Gastrocnemius medialis (tissue), 4 donors: ENCODE measurements at regions not wholly inside any gene's neighbourhood (a gene's known extent, or its start where the extent isn't known, plus 50 kb on each side); places are given as distances from the start of the nearest gene placed in this dataset.

Experiments used
- ATAC-seq, 2 donors: fragments of 150-250 bp; one replicate each; pipeline ENCODE4 v1.9.1; 2016
- DNase-seq, 2 donors: peaks; one replicate each; pipeline ENCODE4 v3.0.0-alpha.2; 2019
- H3K27ac ChIP-seq, 4 donors: fragments of 200-600 bp; sonication (generic); 1 replicate in 1 of 4; 2 replicates in 3 of 4; pipeline ENCODE4 v1.5.1; 2016 to 2018; ENCODE audit warnings: mild to moderate bottlenecking in 2 of 4, moderate library complexity in 1 of 4
- H3K27me3 ChIP-seq, 3 donors: fragments of 200-600 bp; sonication (generic) in 2 of 3; 1 replicate in 1 of 3; 2 replicates in 2 of 3; pipeline versions ENCODE4 v1.5.1 to v1.6.0; 2016 to 2019; ENCODE audit warnings: mild to moderate bottlenecking in 1 of 3, moderate library complexity in 1 of 3
- H3K36me3 ChIP-seq, 2 donors: fragments of 200-600 bp; sonication (generic) in 1 of 2; one replicate each; pipeline ENCODE4 v1.5.1; 2017 to 2018
- H3K4me1 ChIP-seq, 2 donors: fragments of 200-600 bp; sonication (generic) in 1 of 2; one replicate each; pipeline ENCODE4 v1.5.1; 2016 to 2017; ENCODE audit warnings: mild to moderate bottlenecking in 2 of 2
- H3K4me3 ChIP-seq, 4 donors: fragments of 200-600 bp; sonication (generic) in 3 of 4; 1 replicate in 1 of 4; 2 replicates in 3 of 4; pipeline ENCODE4 v1.5.1; 2016 to 2019; ENCODE audit warnings: mild to moderate bottlenecking in 2 of 4
- H3K9me3 ChIP-seq, 3 donors: fragments of 200-600 bp; sonication (generic) in 2 of 3; 1 replicate in 1 of 3; 2 replicates in 2 of 3; pipeline ENCODE4 v1.5.1; 2016 to 2019
- CTCF ChIP-seq, 5 experiments: fragments of 450-650 bp in 3 of 5; fragments of 200-600 bp in 2 of 5; sonication (generic) in 2 of 5; IDR thresholded peaks in 4 of 5; conservative IDR thresholded peaks in 1 of 5; 1 replicate in 4 of 5; 2 replicates in 1 of 5; pipeline ENCODE4 v1.5.1; 2016 to 2019; ENCODE audit warnings: antibody characterized with exemption in 5 of 5, mild to moderate bottlenecking in 3 of 5, moderate library complexity in 3 of 5
- POLR2A ChIP-seq, 2 donors: fragments of 450-650 bp; IDR thresholded peaks; one replicate each; pipeline ENCODE4 v1.6.1; 2017; ENCODE audit warnings: antibody characterized with exemption in 2 of 2, mild to moderate bottlenecking in 2 of 2, moderate library complexity in 2 of 2
- in situ Hi-C, 4 donors: fragments of 200-750 bp; cut with MboI; loops; one replicate each; pipeline versions ENCODE4 v1.15.0 to v1.8.0; 2017; ENCODE audit warnings: low sequenced_read_pairs in 4 of 4
- intact Hi-C: fragments of 100-400 bp; cut with DNase I; formaldehyde crosslinking; loops from one replicate; pipeline ENCODE4 v1.15.1; 2023; ENCODE audit warnings: low total_unique reads

DNA sequence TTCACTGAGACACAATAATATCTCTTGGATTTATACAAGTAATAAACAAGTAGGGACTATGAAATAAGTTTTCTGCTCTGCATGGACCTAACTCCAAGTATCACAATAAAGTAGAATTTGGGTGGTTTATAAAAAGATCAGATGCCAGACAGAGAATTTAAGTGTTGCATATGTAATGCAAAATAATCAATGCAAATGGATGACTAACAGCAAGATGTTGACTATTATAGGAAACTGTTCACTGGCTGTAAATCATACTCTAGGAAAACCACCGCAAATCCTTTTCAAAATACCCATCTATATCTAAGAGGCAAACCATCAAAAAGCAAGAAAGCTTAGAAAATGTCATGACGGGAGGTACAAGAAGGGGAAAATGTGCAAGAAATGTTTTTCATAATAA lies 539.8 kb upstream of the FAM174A start:
- Histone ChIP-seq H3K4me1 (no peaks in the 10 kb centered on the region), H3K27ac (no peak overlapping the region), H3K27me3 (no peaks in the 10 kb centered on the region), H3K9me3 (no peaks in the 10 kb centered on the region), H3K4me3 (no peak overlapping the region), H3K36me3 (no peaks in the 10 kb centered on the region)
- TF ChIP-seq POLR2A (IDR thresholded peaks at IDR 0.05) (no peak), CTCF (IDR thresholded peaks at IDR 0.05 in 4 of 5, conservative IDR thresholded peaks at IDR 0.05 in 1 of 5) (no peak)
- DNase-seq: no peak
- in situ Hi-C loops (no loop called here), intact Hi-C loops (no loop called here)
- ATAC-seq: no peak

DNA sequence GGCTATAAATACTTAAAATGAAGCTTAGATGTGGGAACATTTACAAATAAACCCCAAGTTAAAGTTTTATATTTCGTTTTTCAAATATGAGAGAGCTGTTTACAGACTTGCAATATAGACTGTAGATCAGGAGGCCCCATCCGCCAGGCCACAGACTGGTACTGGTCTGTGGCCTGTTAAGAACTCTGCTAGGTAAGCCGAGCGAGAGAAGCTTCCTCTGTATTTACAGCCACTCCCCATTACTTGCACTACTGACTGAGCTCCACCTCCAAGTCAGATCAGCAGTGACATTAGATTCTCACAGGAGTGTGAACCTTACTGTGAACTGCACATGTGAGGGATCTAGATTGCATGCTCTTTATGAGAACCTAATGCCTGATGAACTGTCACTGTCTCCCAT lies 561.4 kb upstream of the FAM174A start:
- in situ Hi-C loops: no loop called here
- ATAC-seq: no peak

DNA sequence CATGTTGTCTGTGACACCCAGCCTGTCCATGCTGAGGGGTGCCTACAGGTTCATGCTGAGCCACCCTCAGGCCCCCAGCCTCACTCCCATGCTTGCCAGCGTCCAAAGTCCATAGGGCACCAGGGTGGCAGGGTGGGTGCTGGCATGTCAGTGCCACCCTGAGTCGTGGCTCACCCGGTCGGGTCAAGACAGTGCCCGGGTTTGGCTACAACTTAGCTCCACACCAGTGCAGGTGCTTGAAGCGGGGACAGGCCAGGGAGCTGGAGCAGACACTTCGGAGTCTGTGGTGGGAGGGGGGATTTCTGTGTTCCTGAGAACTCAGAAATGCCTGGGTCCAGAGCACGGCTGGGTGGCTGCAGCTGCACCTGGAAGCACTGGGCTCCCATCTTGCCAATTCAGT lies 579.2 kb upstream of the FAM174A start:
- no peak for TF ChIP-seq CTCF (IDR thresholded peaks at IDR 0.05 in 4 of 5, conservative IDR thresholded peaks at IDR 0.05 in 1 of 5)
- TF ChIP-seq POLR2A (IDR thresholded peaks at IDR 0.05): no peak
- Histone ChIP-seq H3K4me3 (no peak overlapping the region), H3K9me3 (no peaks in the 10 kb centered on the region), H3K27ac (no peak overlapping the region), H3K36me3 (no peaks in the 10 kb centered on the region), H3K27me3 (no peaks in the 10 kb centered on the region), H3K4me1 (no peaks in the 10 kb centered on the region)
- DNase-seq: no peak
- in situ Hi-C loops: no loop called here
- no peak for ATAC-seq
- intact Hi-C loops: no loop called here

More for the DNA sequence above, 561.4 kb upstream of the FAM174A start:
- Histone ChIP-seq H3K4me3 (no peak overlapping the region), H3K27me3 (no peaks in the 10 kb centered on the region), H3K4me1 (no peaks in the 10 kb centered on the region), H3K36me3 (no peaks in the 10 kb centered on the region), H3K9me3 (no peaks in the 10 kb centered on the region), H3K27ac (no peak overlapping the region)
- intact Hi-C loops: no loop called here
- TF ChIP-seq POLR2A (IDR thresholded peaks at IDR 0.05) (no peak), CTCF (IDR thresholded peaks at IDR 0.05 in 4 of 5, conservative IDR thresholded peaks at IDR 0.05 in 1 of 5) (no peak)
- no peak for DNase-seq

- Histone ChIP-seq H3K4me3 (no peak overlapping the region), H3K4me1 (no peaks in the 10 kb centered on the region), H3K27me3 (no peaks in the 10 kb centered on the region), H3K36me3 (no peaks in the 10 kb centered on the region), H3K27ac (no peak overlapping the region), H3K9me3 (no peaks in the 10 kb centered on the region)
- intact Hi-C loops: no loop called here
- in situ Hi-C loops: no loop called here
- TF ChIP-seq POLR2A (IDR thresholded peaks at IDR 0.05): no peak
- TF ChIP-seq CTCF (IDR thresholded peaks at IDR 0.05 in 4 of 5, conservative IDR thresholded peaks at IDR 0.05 in 1 of 5): no peak
- no peak for ATAC-seq
- DNase-seq: no peak
Measured at GRCh38 chr5:99955006-99955405, 580.2 kb upstream of the FAM174A start.

GRCh38 chr5:99949969-99950524 lies 585.1 kb upstream of the FAM174A start:
- no peaks in the 10 kb centered on the region for H3K9me3 ChIP-seq
- in situ Hi-C loops: no loop called here
- ATAC-seq: no peak

More at GRCh38 chr5:99949969-99950524, 585.1 kb upstream of the FAM174A start:
- DNase-seq: no peak
- no peak for TF ChIP-seq CTCF (IDR thresholded peaks at IDR 0.05 in 4 of 5, conservative IDR thresholded peaks at IDR 0.05 in 1 of 5)
- no peak for TF ChIP-seq POLR2A (IDR thresholded peaks at IDR 0.05)
- Histone ChIP-seq H3K27ac (no peak overlapping the region), H3K36me3 (no peaks in the 10 kb centered on the region), H3K4me1 (no peaks in the 10 kb centered on the region), H3K4me3 (no peak overlapping the region), H3K27me3 (no peaks in the 10 kb centered on the region)
- intact Hi-C loops: no loop called here
